ENCODE measurements at regions not wholly inside any gene's neighbourhood (a gene's known extent, or its start where the extent isn't known, plus 50 kb on each side); places are given as distances from the start of the nearest gene placed in this dataset.

- CTCF ChIA-PET = no interaction called here
- ATAC-seq (ENCODE audit: poor library complexity) = no peak
- POLR2A ChIA-PET = no interaction called here
Measured at GRCh38 chr16:64829678-64830077, 292.2 kb downstream of the CDH11 start.

DNA sequence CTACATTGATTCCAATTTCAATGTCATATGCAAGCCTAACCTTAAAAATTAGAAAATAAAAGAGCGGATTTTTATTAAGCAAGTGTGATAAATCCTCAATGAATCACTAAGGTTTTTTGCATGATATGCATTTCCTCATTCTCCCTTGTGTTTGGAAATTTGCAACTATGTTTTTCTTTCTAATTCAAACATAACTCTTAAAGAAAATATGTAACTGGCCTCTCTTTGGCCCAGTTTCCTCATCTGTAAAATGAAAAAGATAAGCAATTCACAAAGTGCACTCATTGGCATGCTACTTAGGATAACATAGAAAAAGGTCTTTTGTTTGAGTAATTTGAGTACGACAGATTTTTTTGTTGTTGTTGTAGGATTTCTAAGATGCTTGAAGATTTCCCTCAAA is 295.5 kb downstream of the CDH11 start:
- ChIA-PET CTCF (no interaction called here), POLR2A (no interaction called here)
- Mint-ChIP-seq H3K36me3 (ENCODE audit: low read depth) (no peaks in the 10 kb centered on the region), H3K4me1 (ENCODE audit: low read depth) (no peaks in the 10 kb centered on the region), H3K27ac (no peak overlapping the region), H3K27me3 (no peaks in the 10 kb centered on the region), H3K9me3 (peaks cover 13% of the 10 kb centered on the region), H3K4me3 (no peak overlapping the region)
- Histone ChIP-seq H3K27ac (ENCODE audit: low read depth in 1 of 2, low read length in 2 of 2) (no peak overlapping the region), H3K27me3 (ENCODE audit: control insufficient read depth in 1 of 2, insufficient read depth in 2 of 2, low read length in 2 of 2) (no peaks in the 10 kb centered on the region), H3K36me3 (ENCODE audit: insufficient read depth, low read length) (no peaks in the 10 kb centered on the region), H3K9me3 (ENCODE audit: control insufficient read depth in 1 of 2, insufficient read depth in 1 of 2, low read length in 2 of 2) (peaks cover 0 to 5% of the 10 kb centered on the region in 2 experiments), H3K4me3 (ENCODE audit: low read length) (no peak overlapping the region), H3K4me1 (ENCODE audit: insufficient read depth, low read length) (no peaks in the 10 kb centered on the region)
- no peak for TF ChIP-seq CTCF (IDR thresholded peaks at IDR 0.05)
- DNase-seq (no peak), ATAC-seq (ENCODE audit: poor library complexity) (no peak)
- intact Hi-C loops (cut with DNase I, micrococcal nuclease) = no loop called here

More at GRCh38 chr16:64829678-64830077, 292.2 kb downstream of the CDH11 start:
- H3K4me3 ChIP-seq (ENCODE audit: low read length) = no peak overlapping the region
- Mint-ChIP-seq H3K27ac (no peak overlapping the region), H3K9me3 (peaks cover 17% of the 10 kb centered on the region), H3K36me3 (ENCODE audit: low read depth) (no peaks in the 10 kb centered on the region), H3K4me3 (no peak overlapping the region), H3K4me1 (ENCODE audit: low read depth) (no peaks in the 10 kb centered on the region), H3K27me3 (no peaks in the 10 kb centered on the region)
- H3K27ac ChIP-seq (ENCODE audit: low read depth in 1 of 2, low read length in 2 of 2) = no peak overlapping the region
- peaks cover under 1 to 8% of the 10 kb centered on the region in 2 experiments for H3K9me3 ChIP-seq (ENCODE audit: control insufficient read depth in 1 of 2, insufficient read depth in 1 of 2, low read length in 2 of 2)
- no peak for TF ChIP-seq CTCF (IDR thresholded peaks at IDR 0.05)
- no peaks in the 10 kb centered on the region for H3K27me3 ChIP-seq (ENCODE audit: control insufficient read depth in 1 of 2, insufficient read depth in 2 of 2, low read length in 2 of 2)
- intact Hi-C loops (cut with DNase I, micrococcal nuclease) = no loop called here
- H3K4me1 ChIP-seq (ENCODE audit: insufficient read depth, low read length) = no peaks in the 10 kb centered on the region
- no peaks in the 10 kb centered on the region for H3K36me3 ChIP-seq (ENCODE audit: insufficient read depth, low read length)
- no peak for DNase-seq

DNA sequence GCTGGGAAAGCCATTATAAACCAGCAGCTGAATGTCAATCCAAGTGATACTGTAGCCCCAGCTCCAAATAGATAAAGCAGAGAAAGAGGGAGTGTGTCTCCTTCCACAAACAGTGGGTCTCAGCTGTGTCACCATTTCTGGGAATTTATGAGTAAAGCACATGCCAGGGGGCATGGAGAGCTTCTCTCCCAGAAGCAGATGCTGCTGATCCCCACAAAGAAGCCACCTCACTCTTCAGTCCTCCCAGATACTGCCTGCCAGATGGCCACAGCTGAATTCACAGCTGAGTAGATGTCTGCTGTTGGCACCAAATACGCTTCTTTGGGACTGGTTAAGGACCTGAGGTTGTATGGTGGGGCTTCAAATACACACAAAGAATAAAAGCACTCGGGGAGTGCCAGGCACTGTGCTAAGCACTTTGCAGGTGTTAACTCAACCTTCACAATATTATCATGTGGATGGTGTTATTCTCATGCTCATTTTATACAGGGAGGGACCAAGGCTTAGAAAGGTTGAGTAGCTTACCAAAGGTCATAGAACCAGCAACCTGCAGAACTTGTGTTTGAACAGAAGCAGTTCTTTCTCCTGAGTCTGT is 298.3 kb downstream of the CDH11 start:
- no peak for DNase-seq
- ChIA-PET POLR2A (no interaction called here), CTCF (no interaction called here)
- H3K27me3 Mint-ChIP-seq = no peaks in the 10 kb centered on the region
- H3K4me1 Mint-ChIP-seq (ENCODE audit: low read depth) = no peaks in the 10 kb centered on the region
- Histone ChIP-seq H3K4me3 (ENCODE audit: low read length) (no peak overlapping the region), H3K27ac (ENCODE audit: low read depth in 1 of 2, low read length in 2 of 2) (no peak overlapping the region), H3K9me3 (ENCODE audit: control insufficient read depth in 1 of 2, insufficient read depth in 1 of 2, low read length in 2 of 2) (peaks cover 0 to 5% of the 10 kb centered on the region in 2 experiments), H3K4me1 (ENCODE audit: insufficient read depth, low read length) (no peaks in the 10 kb centered on the region), H3K27me3 (ENCODE audit: control insufficient read depth in 1 of 2, insufficient read depth in 2 of 2, low read length in 2 of 2) (no peaks in the 10 kb centered on the region), H3K36me3 (ENCODE audit: insufficient read depth, low read length) (no peaks in the 10 kb centered on the region)
- intact Hi-C loops (cut with DNase I, micrococcal nuclease) = no loop called here
- no peak overlapping the region for H3K27ac Mint-ChIP-seq
- H3K36me3 Mint-ChIP-seq (ENCODE audit: low read depth) = no peaks in the 10 kb centered on the region
- no peak for TF ChIP-seq CTCF (IDR thresholded peaks at IDR 0.05)
- H3K9me3 Mint-ChIP-seq = peaks cover 8% of the 10 kb centered on the region
- H3K4me3 Mint-ChIP-seq = no peak overlapping the region
- ATAC-seq (ENCODE audit: poor library complexity) = no peak

All from CD4-positive, alpha-beta T cell (primary cell).